Esophagus muscularis mucosa (tissue), 4 donors: ENCODE measurements at regions not wholly inside any gene's neighbourhood (a gene's known extent, or its start where the extent isn't known, plus 50 kb on each side); places are given as distances from the start of the nearest gene placed in this dataset.

Experiments used
- DNase-seq: peaks from one replicate; pipeline ENCODE4 v3.0.0-alpha.2; 2017; ENCODE audit errors: extremely low spot score
- H3K27ac ChIP-seq, 4 donors: fragments of 200-600 bp; sonication (generic); replicated peaks in 1 of 4; 1 replicate in 3 of 4; 2 replicates in 1 of 4; pipeline ENCODE4 v1.5.1; 2016 to 2019; ENCODE audit warnings: mild to moderate bottlenecking in 1 of 4
- H3K27me3 ChIP-seq, 4 donors: fragments of 200-600 bp; sonication (generic); one replicate each; pipeline versions ENCODE4 v1.5.1 to v1.6.0; 2016 to 2019
- H3K36me3 ChIP-seq, 4 donors: fragments of 200-600 bp; sonication (generic); one replicate each; pipeline ENCODE4 v1.5.1; 2016 to 2019
- H3K4me1 ChIP-seq, 4 donors: fragments of 200-600 bp; sonication (generic); one replicate each; pipeline ENCODE4 v1.5.1; 2016 to 2019
- H3K4me3 ChIP-seq, 4 donors: fragments of 200-600 bp; sonication (generic); 1 replicate in 2 of 4; 2 replicates in 2 of 4; pipeline ENCODE4 v1.5.1; 2016 to 2019; ENCODE audit warnings: mild to moderate bottlenecking in 4 of 4, moderate library complexity in 1 of 4
- H3K9me3 ChIP-seq, 4 donors: fragments of 200-600 bp; sonication (generic); 1 replicate in 3 of 4; 2 replicates in 1 of 4; pipeline ENCODE4 v1.5.1; 2016 to 2019
- CTCF ChIP-seq, 3 experiments: fragments of 200-600 bp in 2 of 3; fragments of 450-650 bp in 1 of 3; sonication (generic) in 2 of 3; IDR thresholded peaks; one replicate each; pipeline ENCODE4 v1.5.1; 2017 to 2019; ENCODE audit warnings: antibody characterized with exemption in 3 of 3, mild to moderate bottlenecking in 2 of 3, moderate library complexity in 1 of 3
- EP300 ChIP-seq: sonication (generic); formaldehyde crosslinking; IDR thresholded peaks from one replicate; pipeline ENCODE4 v1.6.1; 2017; ENCODE audit warnings: antibody characterized with exemption
- POLR2A ChIP-seq: fragments of 450-650 bp; IDR thresholded peaks from one replicate; pipeline ENCODE4 v1.6.1; 2017; ENCODE audit warnings: antibody characterized with exemption, moderate library complexity, mild to moderate bottlenecking, low read depth
- POLR2AphosphoS5 ChIP-seq, 2 donors: sonication (generic); formaldehyde crosslinking; IDR thresholded peaks; one replicate each; pipeline ENCODE4 v1.6.1; 2017; ENCODE audit warnings: antibody characterized with exemption in 2 of 2
- WGBS: methylation state at CpG from one replicate; pipeline ENCODE4 v1.1.5; 2018; 5-methylcytosine and 5-hydroxymethylcytosine counted together
- intact Hi-C: fragments of 100-400 bp; cut with DNase I; formaldehyde crosslinking; loops from one replicate; pipeline ENCODE4 v1.15.1; 2023

GRCh38 chr7:12456506-12456905 is 52.8 kb upstream of the VWDE start:
- Histone ChIP-seq H3K9me3 (no peaks in the 10 kb centered on the region), H3K36me3 (no peaks in the 10 kb centered on the region), H3K4me3 (no peak overlapping the region), H3K4me1 (no peaks in the 10 kb centered on the region), H3K27me3 (peaks cover 0 to 3% (median 0%) of the 10 kb centered on the region in 4 donors), H3K27ac (no peak overlapping the region)
- no peak for DNase-seq
- intact Hi-C loops: no loop called here
- TF ChIP-seq CTCF (IDR thresholded peaks at IDR 0.05) (no peak), POLR2A (no peak), POLR2AphosphoS5 (IDR thresholded peaks at IDR 0.05) (no peak), EP300 (no peak)
- 54% methylated on average over 1 of the region's 1 CpG for WGBS

GRCh38 chr7:12458520-12459131 is 55.0 kb upstream of the VWDE start:
- H3K27me3 ChIP-seq: peaks cover 0 to 3% (median 0%) of the 10 kb centered on the region in 4 donors
- TF ChIP-seq EP300: no peak
- peak; percentile 33 to 55 (median 35) for TF ChIP-seq CTCF (IDR thresholded peaks at IDR 0.05)
- TF ChIP-seq POLR2A: no peak
- no peak for TF ChIP-seq POLR2AphosphoS5 (IDR thresholded peaks at IDR 0.05)
- H3K27ac ChIP-seq: no peak overlapping the region
- intact Hi-C loops: no loop called here
- WGBS: 35% methylated on average over 4 of the region's 4 CpGs
- no peaks in the 10 kb centered on the region for H3K36me3 ChIP-seq
- DNase-seq: no peak
- H3K9me3 ChIP-seq: no peaks in the 10 kb centered on the region
- no peak overlapping the region for H3K4me3 ChIP-seq
- H3K4me1 ChIP-seq: no peaks in the 10 kb centered on the region

- no peak overlapping the region for H3K4me3 ChIP-seq
- intact Hi-C loops: no loop called here
- DNase-seq: no peak
- WGBS: 86% methylated on average over 1 of the region's 1 CpG
- no peaks in the 10 kb centered on the region for H3K9me3 ChIP-seq
- no peaks in the 10 kb centered on the region for H3K36me3 ChIP-seq
- no peak for TF ChIP-seq CTCF (IDR thresholded peaks at IDR 0.05)
- no peak for TF ChIP-seq EP300
- TF ChIP-seq POLR2AphosphoS5 (IDR thresholded peaks at IDR 0.05): no peak
- no peak for TF ChIP-seq POLR2A
- no peaks in the 10 kb centered on the region for H3K27me3 ChIP-seq
- H3K27ac ChIP-seq: no peak overlapping the region
- H3K4me1 ChIP-seq: no peaks in the 10 kb centered on the region
Measured at GRCh38 chr7:12467837-12468236, 64.2 kb upstream of the VWDE start.

GRCh38 chr7:12469568-12469967 is 65.9 kb upstream of the VWDE start:
- DNase-seq: no peak
- no peak for TF ChIP-seq POLR2A
- no peak for TF ChIP-seq POLR2AphosphoS5 (IDR thresholded peaks at IDR 0.05)
- no peak for TF ChIP-seq CTCF (IDR thresholded peaks at IDR 0.05)
- TF ChIP-seq EP300: no peak
- H3K27me3 ChIP-seq: no peaks in the 10 kb centered on the region
- 81% methylated on average over 5 of the region's 5 CpGs for WGBS
- no peaks in the 10 kb centered on the region for H3K36me3 ChIP-seq
- no peaks in the 10 kb centered on the region for H3K9me3 ChIP-seq
- intact Hi-C loops: no loop called here
- no peaks in the 10 kb centered on the region for H3K4me1 ChIP-seq
- no peak overlapping the region for H3K4me3 ChIP-seq
- H3K27ac ChIP-seq: no peak overlapping the region

GRCh38 chr7:12470930-12471329 is 67.3 kb upstream of the VWDE start:
- intact Hi-C loops: no loop called here
- Histone ChIP-seq H3K9me3 (no peaks in the 10 kb centered on the region), H3K27ac (no peak overlapping the region), H3K36me3 (no peaks in the 10 kb centered on the region), H3K27me3 (no peaks in the 10 kb centered on the region), H3K4me1 (no peaks in the 10 kb centered on the region), H3K4me3 (no peak overlapping the region)
- TF ChIP-seq POLR2AphosphoS5 (IDR thresholded peaks at IDR 0.05) (no peak), CTCF (IDR thresholded peaks at IDR 0.05) (no peak), EP300 (no peak), POLR2A (no peak)
- 97% methylated on average over 29 of the region's 29 CpGs for WGBS
- no peak for DNase-seq
